Mesothelial cell of epicardium (in vitro differentiated cells): ENCODE measurements at regions not wholly inside any gene's neighbourhood (a gene's known extent, or its start where the extent isn't known, plus 50 kb on each side); places are given as distances from the start of the nearest gene placed in this dataset.
"Not testable (repeated sequence)": the region's sequence is repeated elsewhere in the genome, so short reads cannot be mapped to it uniquely, and the experiment has no call there.

ENCODE experiments used
- DNase-seq, 2 experiments: peaks; one replicate each; pipeline ENCODE4 v3.0.0; 2021; ENCODE audit warnings: low spot score in 2 of 2; ENCODE audit not compliant: unreplicated experiment in 2 of 2
- H3K27ac Mint-ChIP-seq: 2 replicates; pipeline ENCODE4 v1.8.0; 2021; ENCODE audit warnings: mixed read lengths
- H3K27me3 Mint-ChIP-seq: 2 replicates; pipeline ENCODE4 v1.8.0; 2021; ENCODE audit warnings: low read depth, mixed read lengths
- H3K36me3 Mint-ChIP-seq: 2 replicates; pipeline ENCODE4 v1.8.0; 2021; ENCODE audit warnings: mixed read lengths
- H3K4me1 Mint-ChIP-seq: 2 replicates; pipeline ENCODE4 v1.8.0; 2021; ENCODE audit warnings: mixed read lengths
- H3K4me3 Mint-ChIP-seq: 2 replicates; pipeline ENCODE4 v1.8.0; 2021; ENCODE audit warnings: mild to moderate bottlenecking, moderate library complexity, mixed read lengths
- H3K9me3 Mint-ChIP-seq: 2 replicates; pipeline ENCODE4 v1.8.0; 2021; ENCODE audit warnings: mixed read lengths
- CTCF ChIP-seq: fragments of 200-600 bp; sonication (generic); IDR thresholded peaks from one replicate; pipeline ENCODE4 v1.5.0; 2021; ENCODE audit warnings: antibody characterized with exemption; ENCODE audit not compliant: unreplicated experiment

GRCh38 chr7:65216469-65216868 is 157.2 kb upstream of the ZNF92 start:
- peak; percentile 32 to 76 for DNase-seq
- Mint-ChIP-seq H3K36me3 (no peaks in the 10 kb centered on the region), H3K9me3 (no peaks in the 10 kb centered on the region), H3K27ac (no peak overlapping the region), H3K27me3 (no peaks in the 10 kb centered on the region), H3K4me1 (no peaks in the 10 kb centered on the region), H3K4me3 (no peak overlapping the region)
- peak; percentile 83 for TF ChIP-seq CTCF

DNA sequence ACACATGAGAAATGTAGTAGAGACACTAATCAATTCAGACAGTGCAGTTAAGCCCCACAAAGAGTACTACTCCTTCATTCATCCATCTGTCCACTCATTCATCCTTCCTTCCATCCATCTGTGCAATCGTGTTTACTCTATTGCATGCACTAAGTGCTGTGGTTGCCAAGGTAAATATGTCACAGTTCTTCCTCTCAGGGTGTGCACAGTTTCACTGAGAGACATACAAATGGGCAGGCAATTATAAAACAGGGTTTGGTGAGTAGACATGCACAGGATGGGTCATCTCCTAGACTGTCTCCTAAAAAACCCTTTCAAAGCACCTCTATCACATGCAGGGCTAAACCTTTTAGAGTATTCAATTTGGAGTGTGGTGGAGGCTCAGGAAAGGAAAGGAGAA is 160.4 kb upstream of the ZNF92 start:
- not testable (repeated sequence) for H3K9me3 Mint-ChIP-seq, H3K4me1 Mint-ChIP-seq, H3K4me3 Mint-ChIP-seq, H3K27ac Mint-ChIP-seq, H3K27me3 Mint-ChIP-seq, H3K36me3 Mint-ChIP-seq, DNase-seq

DNA sequence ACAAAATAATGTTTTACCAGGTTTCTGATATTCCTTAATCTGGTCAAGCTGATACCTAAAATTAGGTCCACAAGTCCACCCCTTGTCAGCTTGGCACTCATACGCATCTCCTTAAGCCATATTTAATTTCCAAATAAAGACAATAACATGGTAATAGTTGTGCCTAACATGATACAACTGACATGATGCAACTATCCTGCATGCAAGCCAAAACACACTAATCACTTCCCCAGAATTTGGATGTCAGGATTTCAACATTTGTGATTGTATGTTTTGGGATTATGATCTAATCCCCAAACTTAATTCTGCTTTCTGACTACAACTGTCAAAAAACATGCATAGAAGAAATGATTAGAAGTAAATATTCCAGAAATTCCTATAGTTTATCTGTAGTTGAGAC is 174.4 kb upstream of the ZNF92 start:
- not testable (repeated sequence) for H3K4me3 Mint-ChIP-seq, DNase-seq, H3K9me3 Mint-ChIP-seq, H3K27ac Mint-ChIP-seq, H3K27me3 Mint-ChIP-seq, H3K36me3 Mint-ChIP-seq, H3K4me1 Mint-ChIP-seq

DNA sequence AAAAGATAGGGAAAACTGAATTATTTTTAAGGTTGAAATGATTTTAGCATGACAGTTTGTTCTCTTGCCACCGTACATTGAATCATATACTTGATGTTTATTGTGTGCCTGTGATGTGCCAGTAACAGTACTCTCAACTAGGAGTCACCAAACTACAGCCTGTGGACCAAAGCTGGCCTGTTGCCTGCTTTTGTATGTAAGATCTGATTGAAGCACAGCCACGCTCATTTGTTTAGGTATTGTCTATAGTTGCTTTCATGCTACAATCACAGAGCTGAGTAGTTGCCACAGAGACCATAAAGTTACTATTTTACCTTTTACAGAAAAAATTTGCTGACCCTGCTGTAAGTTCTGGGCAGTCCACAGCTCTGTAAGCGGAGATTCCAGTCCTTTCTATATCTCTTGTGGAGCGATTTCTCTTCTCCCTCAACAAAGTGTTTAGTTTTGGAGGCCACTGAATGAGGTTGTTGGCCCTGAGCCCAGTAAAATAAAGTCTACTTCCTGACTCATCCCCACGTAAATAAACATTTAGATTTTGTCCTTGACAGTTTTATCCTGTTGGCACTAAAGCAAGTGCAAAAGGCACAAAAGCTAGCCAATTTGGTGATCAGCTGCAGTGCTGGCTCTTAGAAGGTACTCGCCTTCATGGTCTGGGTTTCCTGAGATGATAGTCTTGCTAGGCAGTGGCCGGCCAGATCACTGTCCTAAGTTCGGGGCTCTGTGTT is 180.2 kb upstream of the ZNF92 start:
- H3K27me3 Mint-ChIP-seq, H3K27ac Mint-ChIP-seq, H3K36me3 Mint-ChIP-seq, H3K4me3 Mint-ChIP-seq, DNase-seq, H3K9me3 Mint-ChIP-seq, H3K4me1 Mint-ChIP-seq: not testable (repeated sequence)

DNA sequence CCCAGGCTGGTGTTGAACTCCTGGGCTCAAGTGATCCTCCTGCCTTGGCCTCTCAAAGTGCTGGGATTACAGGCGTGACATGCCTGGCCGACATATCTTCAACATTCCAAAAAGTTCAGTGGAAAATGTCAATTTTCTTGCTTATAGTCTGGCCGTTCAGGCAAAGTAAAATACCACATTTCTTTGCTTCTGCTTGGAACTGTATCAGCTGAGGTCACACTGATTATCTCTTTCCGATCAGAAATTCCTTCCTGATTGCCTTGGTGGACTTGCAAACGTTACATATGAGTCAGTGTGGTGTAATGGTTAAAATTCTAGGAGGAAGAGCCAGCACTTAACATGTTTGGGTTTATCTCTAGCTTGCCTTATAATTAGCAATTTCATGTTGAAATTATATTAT is 170.6 kb upstream of the ERV3-1 start:
- not testable (repeated sequence) for DNase-seq, H3K4me3 Mint-ChIP-seq, H3K27me3 Mint-ChIP-seq, H3K9me3 Mint-ChIP-seq, H3K4me1 Mint-ChIP-seq, H3K27ac Mint-ChIP-seq, H3K36me3 Mint-ChIP-seq

DNA sequence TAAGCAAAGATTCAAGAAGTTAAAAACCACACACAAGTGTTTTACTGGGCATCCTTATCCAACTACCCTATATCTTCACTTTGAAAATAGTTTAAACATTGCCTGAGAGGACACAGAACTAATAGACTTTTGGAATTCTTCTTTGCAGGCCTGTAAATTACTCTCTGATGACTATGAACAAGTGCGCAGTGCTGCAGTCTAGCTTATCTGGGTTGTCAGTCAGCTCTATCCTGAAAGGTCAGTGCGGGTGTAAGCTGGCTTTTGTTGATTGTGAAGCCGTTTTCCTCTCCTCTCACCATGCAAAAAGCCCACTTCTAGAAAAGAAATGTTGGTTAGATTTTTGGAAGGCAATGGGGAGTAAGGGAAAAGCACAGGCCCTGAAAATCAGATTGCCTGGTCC is 143.6 kb upstream of the ERV3-1 start:
- H3K27ac Mint-ChIP-seq, H3K36me3 Mint-ChIP-seq, H3K27me3 Mint-ChIP-seq, H3K4me3 Mint-ChIP-seq, H3K4me1 Mint-ChIP-seq, DNase-seq, H3K9me3 Mint-ChIP-seq: not testable (repeated sequence)

- DNase-seq, H3K4me1 Mint-ChIP-seq, H3K27ac Mint-ChIP-seq, H3K27me3 Mint-ChIP-seq, H3K9me3 Mint-ChIP-seq, H3K36me3 Mint-ChIP-seq, H3K4me3 Mint-ChIP-seq: not testable (repeated sequence)
Measured at GRCh38 chr7:65146118-65146914, 139.8 kb upstream of the ERV3-1 start.

DNA sequence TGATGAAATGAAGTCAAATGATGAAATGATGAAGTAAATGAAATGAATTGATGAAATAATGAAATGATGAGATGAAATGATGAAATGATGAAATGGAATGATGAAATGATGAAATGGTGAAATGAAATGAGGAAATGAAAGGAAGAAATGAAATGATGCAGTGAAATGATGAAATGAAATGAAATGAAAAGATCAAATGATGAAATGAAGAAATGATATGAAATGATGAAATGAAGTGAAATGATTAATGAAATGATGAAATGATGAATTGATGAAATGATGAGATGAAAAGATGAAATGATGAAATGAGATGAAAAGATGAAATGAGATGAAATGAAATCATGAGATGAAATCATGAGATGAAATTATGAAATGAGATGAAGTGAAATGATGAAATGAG is 139.2 kb upstream of the ERV3-1 start:
- not testable (repeated sequence) for H3K4me1 Mint-ChIP-seq, H3K27ac Mint-ChIP-seq, H3K36me3 Mint-ChIP-seq, H3K27me3 Mint-ChIP-seq, H3K9me3 Mint-ChIP-seq, DNase-seq, H3K4me3 Mint-ChIP-seq

DNA sequence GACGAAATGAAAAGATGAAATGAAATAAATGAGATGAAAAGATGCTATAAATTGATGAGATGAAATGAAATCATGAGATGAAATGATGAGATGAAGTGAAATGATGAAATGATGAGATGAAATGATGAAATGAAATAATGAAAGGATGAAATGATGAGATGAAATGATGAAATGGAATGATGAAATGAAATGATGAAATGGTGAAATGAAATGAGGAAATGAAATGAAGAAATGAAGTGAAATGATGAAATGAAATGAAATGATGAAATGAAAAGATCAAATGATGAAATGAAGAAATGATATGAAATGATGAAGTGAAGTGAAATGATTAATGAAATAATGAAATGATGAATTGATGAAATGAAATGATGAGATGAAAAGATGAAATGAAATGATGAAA is 138.5 kb upstream of the ERV3-1 start:
- not testable (repeated sequence) for DNase-seq, H3K9me3 Mint-ChIP-seq, H3K27me3 Mint-ChIP-seq, H3K27ac Mint-ChIP-seq, H3K36me3 Mint-ChIP-seq, H3K4me1 Mint-ChIP-seq, H3K4me3 Mint-ChIP-seq

DNA sequence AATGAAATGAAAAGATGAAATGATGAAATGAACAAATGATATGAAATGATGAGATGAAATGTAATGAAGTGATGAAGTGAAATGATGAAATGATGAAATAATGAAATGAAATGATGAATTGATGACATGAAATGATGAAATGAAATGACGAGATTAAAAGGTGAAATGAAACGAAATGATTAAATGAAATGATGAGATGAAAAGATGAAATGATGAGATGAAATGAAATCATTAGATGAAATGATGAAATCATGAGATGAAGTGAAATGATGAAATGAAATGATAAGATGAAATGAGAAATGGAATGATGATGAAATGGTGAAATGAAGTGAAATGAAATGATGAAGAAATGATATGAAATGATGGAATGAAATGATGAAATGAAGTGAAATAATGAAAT is 138.1 kb upstream of the ERV3-1 start:
- not testable (repeated sequence) for H3K4me1 Mint-ChIP-seq, H3K4me3 Mint-ChIP-seq, H3K27me3 Mint-ChIP-seq, H3K9me3 Mint-ChIP-seq, H3K36me3 Mint-ChIP-seq, H3K27ac Mint-ChIP-seq, DNase-seq

GRCh38 chr7:65144119-65144518 is 137.6 kb upstream of the ERV3-1 start:
- not testable (repeated sequence) for H3K4me3 Mint-ChIP-seq, H3K27me3 Mint-ChIP-seq, H3K36me3 Mint-ChIP-seq, H3K27ac Mint-ChIP-seq, H3K9me3 Mint-ChIP-seq, H3K4me1 Mint-ChIP-seq, DNase-seq

DNA sequence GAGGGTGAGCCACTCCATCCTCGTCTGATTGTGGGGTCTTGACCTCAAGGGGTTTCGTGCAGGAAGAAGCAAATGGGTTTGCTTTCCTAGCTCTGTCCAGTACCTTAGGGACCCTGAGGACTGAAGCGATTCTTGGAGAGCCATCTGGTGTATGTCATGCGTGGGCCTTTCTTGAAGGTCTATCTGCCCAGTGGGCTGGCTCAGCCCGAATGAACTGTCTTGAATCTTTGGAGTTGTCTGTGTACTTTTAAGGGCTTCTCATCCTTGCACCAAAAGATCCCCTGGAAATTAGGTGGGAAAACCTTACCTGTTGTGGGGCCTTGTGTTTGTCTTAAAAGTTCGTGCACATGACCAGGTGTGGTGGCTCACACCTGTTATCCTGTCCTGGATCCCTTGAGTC is 135.4 kb upstream of the ERV3-1 start:
- H3K36me3 Mint-ChIP-seq, H3K27ac Mint-ChIP-seq, H3K27me3 Mint-ChIP-seq, H3K9me3 Mint-ChIP-seq, H3K4me1 Mint-ChIP-seq, DNase-seq, H3K4me3 Mint-ChIP-seq: not testable (repeated sequence)

GRCh38 chr7:65141405-65141778 is 134.9 kb upstream of the ERV3-1 start:
- H3K36me3 Mint-ChIP-seq, DNase-seq, H3K27me3 Mint-ChIP-seq, H3K27ac Mint-ChIP-seq, H3K4me1 Mint-ChIP-seq, H3K9me3 Mint-ChIP-seq, H3K4me3 Mint-ChIP-seq: not testable (repeated sequence)
